Dermis microvascular lymphatic vessel endothelial cell (primary cell): ENCODE measurements at regions not wholly inside any gene's neighbourhood (a gene's known extent, or its start where the extent isn't known, plus 50 kb on each side); places are given as distances from the start of the nearest gene placed in this dataset.
"Not testable (repeated sequence)": the region's sequence is repeated elsewhere in the genome, so short reads cannot be mapped to it uniquely, and the experiment has no call there.

Experiments
- DNase-seq, 2 donors: peaks; one replicate each; pipeline versions ENCODE4 v3.0.0 to v3.0.0-alpha.2; 2010; ENCODE audit warnings: low read depth in 2 of 2

GRCh38 chr13:64709079-64709478 lies 2521.1 kb downstream of the PCDH9 start:
- DNase-seq: no peak

GRCh38 chr13:64704121-64704649 lies 2526.0 kb downstream of the PCDH9 start:
- DNase-seq: no peak

GRCh38 chr13:64697226-64697625 lies 2532.9 kb downstream of the PCDH9 start:
- DNase-seq: peak; percentile 12 to 61

GRCh38 chr13:64688893-64689677 lies 2541.1 kb downstream of the PCDH9 start:
- no peak for DNase-seq

GRCh38 chr13:64686536-64686935 lies 2543.6 kb downstream of the PCDH9 start:
- not testable (repeated sequence) for DNase-seq

- no peak for DNase-seq
Observed at GRCh38 chr13:64684685-64685431, 2545.3 kb downstream of the PCDH9 start.

GRCh38 chr13:64684108-64684507 lies 2546.0 kb downstream of the PCDH9 start:
- no peak for DNase-seq

- no peak for DNase-seq
Observed at GRCh38 chr13:64680739-64681138, 2549.4 kb downstream of the PCDH9 start.

- DNase-seq: peak in 1 of 2 donors; percentile 10
Observed at GRCh38 chr13:64675255-64675892, 2554.8 kb downstream of the PCDH9 start.

GRCh38 chr13:64674126-64674525 lies 2556.0 kb downstream of the PCDH9 start:
- DNase-seq: no peak

GRCh38 chr13:64672751-64673150 lies 2557.4 kb downstream of the PCDH9 start:
- DNase-seq: no peak

GRCh38 chr13:64662887-64663593 lies 2567.1 kb downstream of the PCDH9 start:
- no peak for DNase-seq

GRCh38 chr13:64648293-64648692 lies 2581.8 kb downstream of the PCDH9 start:
- no peak for DNase-seq

GRCh38 chr13:64643066-64643465 lies 2587.1 kb downstream of the PCDH9 start:
- DNase-seq: no peak

- DNase-seq: peak in 1 of 2 donors; percentile 44
Observed at GRCh38 chr13:64640002-64640401, 2590.1 kb downstream of the PCDH9 start.

- DNase-seq: no peak
Observed at GRCh38 chr13:64639206-64639605, 2590.9 kb downstream of the PCDH9 start.

GRCh38 chr13:64633948-64634347 lies 2596.2 kb downstream of the PCDH9 start:
- DNase-seq: no peak

GRCh38 chr13:64627654-64628053 lies 2602.5 kb downstream of the PCDH9 start:
- no peak for DNase-seq

GRCh38 chr13:64626105-64626504 lies 2604.0 kb downstream of the PCDH9 start:
- DNase-seq: no peak

- DNase-seq: no peak
Observed at GRCh38 chr13:64617231-64617630, 2612.9 kb downstream of the PCDH9 start.

- DNase-seq: no peak
Observed at GRCh38 chr13:64591971-64592370, 2638.2 kb downstream of the PCDH9 start.
